Keratinocyte (primary cell): ENCODE measurements at regions not wholly inside any gene's neighbourhood (a gene's known extent, or its start where the extent isn't known, plus 50 kb on each side); places are given as distances from the start of the nearest gene placed in this dataset.
"Not testable (repeated sequence)": the region's sequence is repeated elsewhere in the genome, so short reads cannot be mapped to it uniquely, and the experiment has no call there.

Experiments
- DNase-seq: peaks from one replicate; pipeline ENCODE4 v3.0.0-alpha.2; 2011; ENCODE audit warnings: low read depth, missing footprints, low spot score
- FAIRE-seq: peaks from 2 replicates; lab custom pipeline; 2011; peaks lifted over from hg19 to GRCh38; lab: Jason Lieb, UNC
- H2AFZ ChIP-seq: 2 replicates; pipeline ENCODE4 v1.6.0; 2012; ENCODE audit warnings: low read length, control low read depth, inconsistent platforms; ENCODE audit not compliant: control insufficient read depth
- H3K27ac ChIP-seq: 2 replicates; pipeline ENCODE4 v1.5.1; 2011; ENCODE audit warnings: low read length; ENCODE audit not compliant: control insufficient read depth, insufficient read depth
- H3K27me3 ChIP-seq: 3 replicates; pipeline ENCODE4 v1.6.0; 2011; ENCODE audit warnings: low read length; ENCODE audit not compliant: control insufficient read depth, insufficient read depth; ENCODE audit errors: extremely low read depth
- H3K36me3 ChIP-seq, 2 experiments: 2 replicates in 1 of 2; 3 replicates in 1 of 2; pipeline ENCODE4 v1.5.1; 2011; ENCODE audit warnings: low read length in 2 of 2, mild to moderate bottlenecking in 1 of 2; ENCODE audit not compliant: control insufficient read depth in 2 of 2, insufficient read depth in 2 of 2; ENCODE audit errors: extremely low read depth in 1 of 2
- H3K4me1 ChIP-seq: 3 replicates; pipeline ENCODE4 v1.5.1; 2011; ENCODE audit warnings: low read length; ENCODE audit not compliant: control insufficient read depth, insufficient read depth; ENCODE audit errors: extremely low read depth
- H3K4me2 ChIP-seq: 3 replicates; pipeline ENCODE4 v1.6.0; 2011; ENCODE audit warnings: low read depth, low read length; ENCODE audit not compliant: control insufficient read depth, insufficient read depth; ENCODE audit errors: extremely low read depth
- H3K4me3 ChIP-seq, 3 experiments: fragments of 200-600 bp in 1 of 3; sonication (generic) in 1 of 3; 2 replicates in 2 of 3; 3 replicates in 1 of 3; pipeline ENCODE4 v1.5.1; 2011 to 2016; ENCODE audit warnings: low read length in 3 of 3, mild to moderate bottlenecking in 3 of 3, control low read depth in 2 of 3, inconsistent platforms in 1 of 3, low read depth in 1 of 3, mixed read lengths in 1 of 3, mixed run types in 1 of 3, moderate library complexity in 1 of 3; ENCODE audit not compliant: control insufficient read depth in 2 of 3, insufficient read depth in 2 of 3; ENCODE audit errors: extremely low read depth in 1 of 3
- H3K79me2 ChIP-seq: 2 replicates; pipeline ENCODE4 v1.6.0; 2012; ENCODE audit warnings: low read length; ENCODE audit not compliant: control insufficient read depth, insufficient read depth
- H3K9ac ChIP-seq: 3 replicates; pipeline ENCODE4 v1.6.0; 2011; ENCODE audit warnings: low read length; ENCODE audit not compliant: control insufficient read depth, insufficient read depth; ENCODE audit errors: extremely low read depth
- H3K9me1 ChIP-seq: 3 replicates; pipeline ENCODE4 v1.6.0; 2011; ENCODE audit warnings: low read length; ENCODE audit not compliant: control insufficient read depth, insufficient read depth; ENCODE audit errors: extremely low read depth
- H3K9me3 ChIP-seq: 2 replicates; pipeline ENCODE4 v1.5.1; 2012; ENCODE audit warnings: low read depth, low read length; ENCODE audit not compliant: control insufficient read depth
- H4K20me1 ChIP-seq: 3 replicates; pipeline ENCODE4 v1.6.0; 2011; ENCODE audit warnings: low read length; ENCODE audit not compliant: control insufficient read depth, insufficient read depth; ENCODE audit errors: extremely low read depth
- CTCF ChIP-seq, 3 experiments: IDR thresholded peaks in 1 of 3; conservative IDR thresholded peaks in 1 of 3; optimal IDR thresholded peaks in 1 of 3; 2 replicates in 2 of 3; 3 replicates in 1 of 3; pipeline versions ENCODE3 to v1.5.1; 2011; ENCODE audit warnings: low read length in 3 of 3, mild to moderate bottlenecking in 3 of 3, moderate library complexity in 2 of 3, control low read depth in 1 of 3, inconsistent platforms in 1 of 3; ENCODE audit not compliant: insufficient read depth in 2 of 3; ENCODE audit errors: extremely low read depth in 1 of 3
- EZH2 ChIP-seq: IDR thresholded peaks from one replicate; pipeline ENCODE4 v1.6.1; 2012; ENCODE audit warnings: inconsistent platforms, mild to moderate bottlenecking, low read length, moderate library complexity
- dilution Hi-C: fragments of 300-500 bp; cut with MboI; formaldehyde crosslinking; loops from one replicate; pipeline ENCODE4 v1.7.0; 2020; ENCODE audit warnings: low sequenced_read_pairs; ENCODE audit not compliant: extremely low pct_ligation_motif_present

GRCh38 chr1:87410776-87411480 lies 82.2 kb downstream of the LMO4 start:
- Histone ChIP-seq H3K9me1 (no peaks in the 10 kb centered on the region), H2AFZ (no peak overlapping the region), H3K36me3 (no peaks in the 10 kb centered on the region), H3K4me1 (no peaks in the 10 kb centered on the region), H3K9me3 (no peaks in the 10 kb centered on the region), H3K9ac (no peak overlapping the region), H3K27ac (no peak overlapping the region), H3K4me2 (no peak overlapping the region), H4K20me1 (no peaks in the 10 kb centered on the region), H3K4me3 (no peak overlapping the region), H3K27me3 (no peaks in the 10 kb centered on the region), H3K79me2 (no peaks in the 10 kb centered on the region)
- no peak for FAIRE-seq
- dilution Hi-C loops, result no loop called here
- DNase-seq, result no peak
- no peak for TF ChIP-seq EZH2

GRCh38 chr1:87413846-87414245 lies 85.2 kb downstream of the LMO4 start:
- H3K9me3 ChIP-seq, dilution Hi-C loops, H4K20me1 ChIP-seq, H3K27me3 ChIP-seq, H3K27ac ChIP-seq, DNase-seq, FAIRE-seq, H3K79me2 ChIP-seq, H3K4me1 ChIP-seq, H3K36me3 ChIP-seq, H3K4me2 ChIP-seq, H3K9me1 ChIP-seq, H3K4me3 ChIP-seq, H2AFZ ChIP-seq, H3K9ac ChIP-seq: not testable (repeated sequence)

- Histone ChIP-seq H3K27ac (no peak overlapping the region), H3K4me2 (no peak overlapping the region), H3K4me1 (no peaks in the 10 kb centered on the region), H3K27me3 (no peaks in the 10 kb centered on the region), H4K20me1 (no peaks in the 10 kb centered on the region), H2AFZ (no peak overlapping the region), H3K4me3 (no peak overlapping the region), H3K9me1 (no peaks in the 10 kb centered on the region), H3K36me3 (no peaks in the 10 kb centered on the region), H3K79me2 (no peaks in the 10 kb centered on the region), H3K9me3 (no peaks in the 10 kb centered on the region), H3K9ac (no peak overlapping the region)
- dilution Hi-C loops, result no loop called here
- FAIRE-seq (no peak), DNase-seq (no peak)
- TF ChIP-seq CTCF (optimal IDR thresholded peaks at IDR 0.05 in 1 of 3, IDR thresholded peaks at IDR 0.05 in 1 of 3, conservative IDR thresholded peaks at IDR 0.05 in 1 of 3; ENCODE audit: extremely low read depth in 1 of 3, insufficient read depth in 2 of 3, low read length in 3 of 3) (no peak), EZH2 (no peak)
Observed at GRCh38 chr1:87418048-87418447, 89.4 kb downstream of the LMO4 start.
